ENCODE measurements at regions not wholly inside any gene's neighbourhood (a gene's known extent, or its start where the extent isn't known, plus 50 kb on each side); places are given as distances from the start of the nearest gene placed in this dataset.
A peak's percentile ranks its signal among the peaks of the same experiment; 100 is the strongest.

DNA sequence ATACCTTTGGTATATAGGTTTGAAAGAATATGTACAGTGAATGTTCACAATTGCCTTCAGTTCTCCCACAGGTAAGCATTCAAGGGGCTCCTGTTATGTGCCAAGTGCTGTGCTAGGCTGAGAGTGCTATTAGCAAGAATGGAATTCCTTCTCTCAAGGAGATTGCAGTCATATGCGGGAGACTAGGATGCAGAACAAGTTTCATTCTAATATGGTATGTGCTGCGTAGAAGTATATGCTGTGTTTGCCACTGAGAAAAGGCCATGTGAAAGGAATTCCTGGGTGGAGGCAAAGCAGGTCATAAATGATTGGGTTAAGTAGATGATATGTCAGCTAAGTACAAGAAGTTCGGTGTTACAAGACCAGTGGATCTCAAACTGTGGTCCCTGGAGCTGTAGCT, 303.0 kb downstream of the GPATCH2 start:
- H3K18ac ChIP-seq (ENCODE audit: low read length) = no peak overlapping the region
- H3K4me1 ChIP-seq (ENCODE audit: control insufficient read depth, low read depth, low read length) = no peaks in the 10 kb centered on the region
- H3K79me2 ChIP-seq (ENCODE audit: control insufficient read depth, insufficient read depth, low read length) = no peaks in the 10 kb centered on the region
- H3K4ac ChIP-seq (ENCODE audit: low read depth, low read length) = no peak overlapping the region
- no peaks in the 10 kb centered on the region for H3K36me3 ChIP-seq (ENCODE audit: control insufficient read depth, insufficient read depth, low read length)
- H2BK15ac ChIP-seq (replicated peaks; ENCODE audit: low read depth) = no peak overlapping the region
- WGBS (ENCODE audit: extremely low coverage, insufficient coverage, low lambda C conversion rate) = no CpG with 5 or more reads among the region's 3 CpGs
- no peaks in the 10 kb centered on the region for H3K79me1 ChIP-seq (ENCODE audit: low read length)
- H3K56ac ChIP-seq (ENCODE audit: low read length) = no peak overlapping the region
- H3K27me3 ChIP-seq (ENCODE audit: insufficient read depth, low read length, poor library complexity) = no peaks in the 10 kb centered on the region
- H3K23ac ChIP-seq (ENCODE audit: low read length) = no peak overlapping the region
- H3K4me3 ChIP-seq (ENCODE audit: low read length) = no peak overlapping the region
- H4K5ac ChIP-seq (ENCODE audit: low read length) = no peak overlapping the region
- no peak overlapping the region for H2AK5ac ChIP-seq (ENCODE audit: low read length)
- H3K4me2 ChIP-seq (ENCODE audit: low read length) = no peak overlapping the region
- H4K8ac ChIP-seq (ENCODE audit: low read depth, low read length) = no peak overlapping the region
- no peak overlapping the region for H3K27ac ChIP-seq (ENCODE audit: low read depth, low read length)
- DNase-seq = no peak
- no peak overlapping the region for H2BK120ac ChIP-seq (ENCODE audit: low read depth, low read length)
- H3K9ac ChIP-seq (ENCODE audit: low read length) = no peak overlapping the region
- H2BK5ac ChIP-seq (ENCODE audit: low read length) = no peak overlapping the region

DNA sequence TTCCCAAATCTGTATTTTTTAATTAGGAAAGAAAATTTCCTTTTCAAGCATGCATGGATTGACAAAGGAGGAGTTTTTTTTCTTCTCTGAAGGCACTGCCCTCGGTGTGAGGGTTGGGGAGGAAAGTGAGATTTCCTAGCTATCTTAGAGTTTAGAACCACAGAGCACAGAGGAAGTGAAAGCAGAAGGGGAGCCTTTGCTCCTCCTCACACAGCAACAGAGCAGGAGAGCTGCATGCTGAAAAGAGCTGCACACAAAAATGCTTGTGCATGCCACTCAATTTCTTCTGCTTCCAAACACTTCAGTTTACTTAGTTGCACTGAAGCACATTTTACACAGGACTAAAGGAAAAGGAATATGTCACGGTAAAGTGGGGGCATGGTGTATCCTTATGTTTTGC, 308.1 kb downstream of the GPATCH2 start:
- no peak overlapping the region for H2BK120ac ChIP-seq (ENCODE audit: low read depth, low read length)
- no CpG with 5 or more reads among the region's 2 CpGs for WGBS (ENCODE audit: extremely low coverage, insufficient coverage, low lambda C conversion rate)

DNA sequence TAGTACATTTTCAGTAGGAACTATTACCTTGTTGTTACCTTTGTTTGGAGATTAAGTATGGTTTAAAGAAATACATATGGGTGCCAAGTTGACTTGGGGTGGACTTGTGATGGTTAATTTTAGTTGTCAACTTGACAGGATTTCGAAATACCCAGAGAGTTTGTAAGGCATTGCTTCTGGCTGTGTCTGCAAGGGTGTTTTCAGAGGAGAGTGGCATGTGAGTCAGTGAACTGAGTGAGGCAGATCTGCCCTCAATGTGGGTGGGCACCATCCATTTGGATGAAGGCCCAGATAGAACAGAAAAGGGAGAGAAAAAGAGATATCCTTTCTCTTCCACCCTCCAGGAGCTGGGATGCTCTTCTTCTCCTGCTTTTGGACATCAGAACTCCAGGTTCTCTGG, 315.5 kb downstream of the GPATCH2 start:
- Histone ChIP-seq H2BK15ac (replicated peaks; ENCODE audit: low read depth) (no peak overlapping the region), H3K4me1 (ENCODE audit: control insufficient read depth, low read depth, low read length) (peaks cover 2% of the 10 kb centered on the region), H3K27me3 (ENCODE audit: insufficient read depth, low read length, poor library complexity) (no peaks in the 10 kb centered on the region), H4K5ac (ENCODE audit: low read length) (no peak overlapping the region), H3K56ac (ENCODE audit: low read length) (no peak overlapping the region), H3K18ac (ENCODE audit: low read length) (no peak overlapping the region), H3K4me3 (ENCODE audit: low read length) (no peak overlapping the region), H3K36me3 (ENCODE audit: control insufficient read depth, insufficient read depth, low read length) (no peaks in the 10 kb centered on the region), H3K23ac (ENCODE audit: low read length) (no peak overlapping the region), H4K8ac (ENCODE audit: low read depth, low read length) (no peak overlapping the region), H3K79me2 (ENCODE audit: control insufficient read depth, insufficient read depth, low read length) (no peaks in the 10 kb centered on the region), H2BK120ac (ENCODE audit: low read depth, low read length) (no peak overlapping the region), H2AK5ac (ENCODE audit: low read length) (no peak overlapping the region), H3K4ac (ENCODE audit: low read depth, low read length) (no peak overlapping the region), H2BK5ac (ENCODE audit: low read length) (no peak overlapping the region), H3K4me2 (ENCODE audit: low read length) (no peak overlapping the region), H3K9ac (ENCODE audit: low read length) (no peak overlapping the region), H3K79me1 (ENCODE audit: low read length) (no peaks in the 10 kb centered on the region), H3K27ac (ENCODE audit: low read depth, low read length) (no peak overlapping the region)
- WGBS (ENCODE audit: extremely low coverage, insufficient coverage, low lambda C conversion rate) = no CpG with 5 or more reads among the region's 1 CpG
- DNase-seq = no peak

More for the DNA sequence above, 308.1 kb downstream of the GPATCH2 start:
- no peak for DNase-seq
- no peaks in the 10 kb centered on the region for H3K4me1 ChIP-seq (ENCODE audit: control insufficient read depth, low read depth, low read length)
- H2BK5ac ChIP-seq (ENCODE audit: low read length) = no peak overlapping the region
- H3K79me1 ChIP-seq (ENCODE audit: low read length) = no peaks in the 10 kb centered on the region
- no peak overlapping the region for H3K4me2 ChIP-seq (ENCODE audit: low read length)
- H3K9ac ChIP-seq (ENCODE audit: low read length) = no peak overlapping the region
- no peak overlapping the region for H4K8ac ChIP-seq (ENCODE audit: low read depth, low read length)
- H3K4me3 ChIP-seq (ENCODE audit: low read length) = no peak overlapping the region
- no peak overlapping the region for H3K18ac ChIP-seq (ENCODE audit: low read length)
- H3K36me3 ChIP-seq (ENCODE audit: control insufficient read depth, insufficient read depth, low read length) = no peaks in the 10 kb centered on the region
- H3K56ac ChIP-seq (ENCODE audit: low read length) = no peak overlapping the region
- no peaks in the 10 kb centered on the region for H3K79me2 ChIP-seq (ENCODE audit: control insufficient read depth, insufficient read depth, low read length)
- H3K27me3 ChIP-seq (ENCODE audit: insufficient read depth, low read length, poor library complexity) = no peaks in the 10 kb centered on the region
- H3K4ac ChIP-seq (ENCODE audit: low read depth, low read length) = no peak overlapping the region
- no peak overlapping the region for H2AK5ac ChIP-seq (ENCODE audit: low read length)
- H4K5ac ChIP-seq (ENCODE audit: low read length) = no peak overlapping the region
- H3K23ac ChIP-seq (ENCODE audit: low read length) = no peak overlapping the region
- H2BK15ac ChIP-seq (replicated peaks; ENCODE audit: low read depth) = no peak overlapping the region
- H3K27ac ChIP-seq (ENCODE audit: low read depth, low read length) = no peak overlapping the region

DNA sequence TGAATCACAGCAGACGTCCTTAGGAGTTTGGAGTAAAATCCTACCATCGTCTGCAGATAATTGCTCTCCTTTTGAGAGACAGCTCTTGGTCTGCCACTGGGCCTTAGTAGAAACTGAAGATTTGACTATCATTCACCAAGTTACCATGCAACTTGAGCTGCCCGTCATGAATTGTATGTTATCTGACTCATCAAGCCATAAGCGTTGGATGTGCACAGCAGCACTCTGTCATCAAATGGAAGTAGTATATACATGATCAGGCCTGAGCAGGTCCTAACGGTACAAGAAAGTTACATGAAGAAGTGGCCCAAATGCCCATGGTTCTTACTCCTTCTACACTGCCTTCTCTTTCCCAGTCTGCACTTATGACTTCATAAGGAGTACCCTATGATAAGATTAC, 317.8 kb downstream of the GPATCH2 start:
- Histone ChIP-seq H3K79me1 (ENCODE audit: low read length) (no peaks in the 10 kb centered on the region), H3K23ac (ENCODE audit: low read length) (no peak overlapping the region), H3K36me3 (ENCODE audit: control insufficient read depth, insufficient read depth, low read length) (no peaks in the 10 kb centered on the region), H4K8ac (ENCODE audit: low read depth, low read length) (no peak overlapping the region), H3K4me3 (ENCODE audit: low read length) (no peak overlapping the region), H3K56ac (ENCODE audit: low read length) (no peak overlapping the region), H2AK5ac (ENCODE audit: low read length) (no peak overlapping the region), H2BK5ac (ENCODE audit: low read length) (no peak overlapping the region), H3K9ac (ENCODE audit: low read length) (no peak overlapping the region), H3K79me2 (ENCODE audit: control insufficient read depth, insufficient read depth, low read length) (no peaks in the 10 kb centered on the region), H2BK15ac (replicated peaks; ENCODE audit: low read depth) (no peak overlapping the region), H3K4me2 (ENCODE audit: low read length) (no peak overlapping the region), H4K5ac (ENCODE audit: low read length) (no peak overlapping the region), H3K18ac (ENCODE audit: low read length) (no peak overlapping the region), H2BK120ac (ENCODE audit: low read depth, low read length) (no peak overlapping the region), H3K4me1 (ENCODE audit: control insufficient read depth, low read depth, low read length) (peaks cover 3% of the 10 kb centered on the region), H3K27me3 (ENCODE audit: insufficient read depth, low read length, poor library complexity) (no peaks in the 10 kb centered on the region), H3K4ac (ENCODE audit: low read depth, low read length) (no peak overlapping the region), H3K27ac (ENCODE audit: low read depth, low read length) (no peak overlapping the region)
- no CpG with 5 or more reads among the region's 5 CpGs for WGBS (ENCODE audit: extremely low coverage, insufficient coverage, low lambda C conversion rate)
- DNase-seq = no peak

DNA sequence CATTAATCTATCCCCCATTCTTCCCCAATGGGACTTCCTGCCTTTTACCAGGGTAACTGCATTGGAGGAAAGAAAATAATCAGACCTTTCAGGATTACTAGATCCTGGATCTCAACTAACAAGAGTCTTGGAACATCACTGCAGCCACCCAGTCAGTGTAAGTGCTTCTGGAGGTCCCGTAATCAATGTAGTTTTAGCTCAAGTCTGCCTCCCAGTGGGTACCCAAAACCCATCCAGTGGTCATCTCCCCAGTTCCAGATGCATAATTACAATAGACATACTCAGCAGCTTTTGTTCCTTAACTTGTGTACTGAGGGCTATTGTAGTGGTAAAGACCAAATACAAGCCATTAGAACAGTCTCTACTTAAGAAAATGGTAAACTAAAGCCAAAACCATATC, 319.1 kb downstream of the GPATCH2 start:
- Histone ChIP-seq H2BK5ac (ENCODE audit: low read length) (no peak overlapping the region), H4K8ac (ENCODE audit: low read depth, low read length) (no peak overlapping the region), H2AK5ac (ENCODE audit: low read length) (no peak overlapping the region), H3K36me3 (ENCODE audit: control insufficient read depth, insufficient read depth, low read length) (no peaks in the 10 kb centered on the region), H3K4ac (ENCODE audit: low read depth, low read length) (no peak overlapping the region), H3K9ac (ENCODE audit: low read length) (no peak overlapping the region), H3K79me1 (ENCODE audit: low read length) (no peaks in the 10 kb centered on the region), H2BK15ac (replicated peaks; ENCODE audit: low read depth) (no peak overlapping the region), H4K5ac (ENCODE audit: low read length) (no peak overlapping the region), H3K27ac (ENCODE audit: low read depth, low read length) (no peak overlapping the region), H3K4me1 (ENCODE audit: control insufficient read depth, low read depth, low read length) (peaks cover 3% of the 10 kb centered on the region), H3K4me3 (ENCODE audit: low read length) (no peak overlapping the region), H3K18ac (ENCODE audit: low read length) (no peak overlapping the region), H3K23ac (ENCODE audit: low read length) (no peak overlapping the region), H3K4me2 (ENCODE audit: low read length) (no peak overlapping the region), H3K27me3 (ENCODE audit: insufficient read depth, low read length, poor library complexity) (no peaks in the 10 kb centered on the region), H3K79me2 (ENCODE audit: control insufficient read depth, insufficient read depth, low read length) (no peaks in the 10 kb centered on the region), H3K56ac (ENCODE audit: low read length) (no peak overlapping the region), H2BK120ac (ENCODE audit: low read depth, low read length) (no peak overlapping the region)
- WGBS (ENCODE audit: extremely low coverage, insufficient coverage, low lambda C conversion rate) = no CpG with 5 or more reads among the region's 1 CpG
- peak; percentile 59 for DNase-seq

DNA sequence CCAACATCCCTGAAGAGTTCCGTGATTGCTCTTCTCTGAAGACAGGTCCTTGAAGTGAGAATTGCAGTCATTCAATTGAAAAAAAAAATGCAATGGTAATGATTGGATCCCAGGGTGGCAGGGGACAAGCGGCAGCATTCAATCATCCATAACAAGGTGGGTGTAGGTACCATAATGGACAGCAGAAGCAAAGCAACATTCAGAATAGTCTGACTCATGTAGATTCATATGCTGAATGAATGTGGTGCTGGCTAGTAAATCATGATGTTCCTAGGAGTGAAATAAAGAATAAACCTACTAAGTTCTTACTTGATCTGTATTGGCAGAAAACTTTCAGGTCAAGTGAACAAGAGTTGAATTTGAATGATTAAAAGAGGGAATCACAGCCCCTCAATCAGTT, 319.6 kb downstream of the GPATCH2 start:
- WGBS (ENCODE audit: extremely low coverage, insufficient coverage, low lambda C conversion rate) = no CpG with 5 or more reads among the region's 2 CpGs
- Histone ChIP-seq H3K9ac (ENCODE audit: low read length) (no peak overlapping the region), H3K4ac (ENCODE audit: low read depth, low read length) (no peak overlapping the region), H2BK5ac (ENCODE audit: low read length) (no peak overlapping the region), H3K4me1 (ENCODE audit: control insufficient read depth, low read depth, low read length) (peaks cover 3% of the 10 kb centered on the region), H3K27me3 (ENCODE audit: insufficient read depth, low read length, poor library complexity) (no peaks in the 10 kb centered on the region), H3K4me2 (ENCODE audit: low read length) (no peak overlapping the region), H4K5ac (ENCODE audit: low read length) (no peak overlapping the region), H3K23ac (ENCODE audit: low read length) (no peak overlapping the region), H2BK15ac (replicated peaks; ENCODE audit: low read depth) (no peak overlapping the region), H4K8ac (ENCODE audit: low read depth, low read length) (no peak overlapping the region), H3K79me1 (ENCODE audit: low read length) (no peaks in the 10 kb centered on the region), H3K79me2 (ENCODE audit: control insufficient read depth, insufficient read depth, low read length) (no peaks in the 10 kb centered on the region), H3K18ac (ENCODE audit: low read length) (no peak overlapping the region), H3K4me3 (ENCODE audit: low read length) (no peak overlapping the region), H3K56ac (ENCODE audit: low read length) (no peak overlapping the region), H2AK5ac (ENCODE audit: low read length) (no peak overlapping the region), H3K27ac (ENCODE audit: low read depth, low read length) (no peak overlapping the region), H2BK120ac (ENCODE audit: low read depth, low read length) (no peak overlapping the region), H3K36me3 (ENCODE audit: control insufficient read depth, insufficient read depth, low read length) (no peaks in the 10 kb centered on the region)
- DNase-seq = no peak

Data from mesendoderm (in vitro differentiated cells).